Retina (tissue), 1 donor: ENCODE measurements at regions not wholly inside any gene's neighbourhood (a gene's known extent, or its start where the extent isn't known, plus 50 kb on each side); places are given as distances from the start of the nearest gene placed in this dataset.
A peak's percentile ranks its signal among the peaks of the same experiment; 100 is the strongest.

Experiments used
- DNase-seq: peaks from one replicate; pipeline ENCODE4 v3.0.0-alpha.2; 2016

GRCh38 chr15:59953392-59953883 lies 50.7 kb upstream of the FOXB1 start:
- DNase-seq: peak; percentile 36

GRCh38 chr15:59952960-59953359 lies 51.2 kb upstream of the FOXB1 start:
- no peak for DNase-seq

GRCh38 chr15:59950603-59951388 lies 53.3 kb upstream of the FOXB1 start:
- no peak for DNase-seq

GRCh38 chr15:59948924-59949613 lies 55.0 kb upstream of the FOXB1 start:
- no peak for DNase-seq

- DNase-seq: no peak
Observed at GRCh38 chr15:59946084-59946483, 58.0 kb upstream of the FOXB1 start.

- DNase-seq: no peak
Observed at GRCh38 chr15:59945036-59945435, 59.1 kb upstream of the FOXB1 start.

- DNase-seq: no peak
Observed at GRCh38 chr15:59941612-59942011, 62.5 kb upstream of the FOXB1 start.

- DNase-seq: no peak
Observed at GRCh38 chr15:59940928-59941327, 63.2 kb upstream of the FOXB1 start.

- no peak for DNase-seq
Observed at GRCh38 chr15:59940456-59940855, 63.7 kb upstream of the FOXB1 start.

GRCh38 chr15:59936741-59937140 lies 67.4 kb upstream of the FOXB1 start:
- DNase-seq: no peak

- DNase-seq: no peak
Observed at GRCh38 chr15:59933607-59934006, 70.5 kb upstream of the FOXB1 start.

GRCh38 chr15:59931646-59932261 lies 72.4 kb upstream of the FOXB1 start:
- no peak for DNase-seq

- no peak for DNase-seq
Observed at GRCh38 chr15:59924812-59925522, 79.1 kb upstream of the FOXB1 start.

GRCh38 chr15:59924096-59924495 lies 80.0 kb upstream of the FOXB1 start:
- DNase-seq: no peak

GRCh38 chr15:59923508-59923907 lies 80.6 kb upstream of the FOXB1 start:
- DNase-seq: no peak

GRCh38 chr15:59918994-59919951 lies 84.8 kb upstream of the FOXB1 start:
- no peak for DNase-seq

GRCh38 chr15:59917504-59918157 lies 86.5 kb upstream of the FOXB1 start:
- peak; percentile 29 for DNase-seq

- no peak for DNase-seq
Observed at GRCh38 chr15:59906046-59906445, 98.1 kb upstream of the FOXB1 start.

GRCh38 chr15:59905176-59905575 lies 98.9 kb upstream of the FOXB1 start:
- no peak for DNase-seq

- DNase-seq: no peak
Observed at GRCh38 chr15:59904450-59905135, 99.5 kb upstream of the FOXB1 start.

- DNase-seq: no peak
Observed at GRCh38 chr15:59896663-59897074, 107.4 kb upstream of the FOXB1 start.
